ENCODE measurements at regions not wholly inside any gene's neighbourhood (a gene's known extent, or its start where the extent isn't known, plus 50 kb on each side); places are given as distances from the start of the nearest gene placed in this dataset.

DNA sequence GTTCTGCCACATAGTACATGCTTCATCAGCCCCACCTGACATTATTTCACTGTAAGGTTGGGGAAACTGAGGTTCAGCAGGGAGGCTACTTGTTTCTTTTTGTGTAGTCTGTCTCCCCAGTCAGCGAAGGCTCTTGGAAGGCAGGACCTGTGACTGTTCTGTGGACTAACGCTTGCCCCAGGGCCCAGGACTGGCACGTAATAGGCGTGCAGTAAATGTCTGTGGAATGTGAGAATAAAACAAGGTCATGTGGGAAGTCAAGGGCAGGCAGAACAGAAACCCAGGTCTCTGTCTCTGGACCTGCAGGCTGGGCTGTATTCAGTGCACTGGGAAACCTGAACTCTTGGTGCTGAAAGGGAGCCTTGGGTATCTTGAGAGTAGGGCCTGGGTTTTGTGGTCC lies 168.7 kb downstream of the RPS24 start:
- TF ChIP-seq, protein P1, sequence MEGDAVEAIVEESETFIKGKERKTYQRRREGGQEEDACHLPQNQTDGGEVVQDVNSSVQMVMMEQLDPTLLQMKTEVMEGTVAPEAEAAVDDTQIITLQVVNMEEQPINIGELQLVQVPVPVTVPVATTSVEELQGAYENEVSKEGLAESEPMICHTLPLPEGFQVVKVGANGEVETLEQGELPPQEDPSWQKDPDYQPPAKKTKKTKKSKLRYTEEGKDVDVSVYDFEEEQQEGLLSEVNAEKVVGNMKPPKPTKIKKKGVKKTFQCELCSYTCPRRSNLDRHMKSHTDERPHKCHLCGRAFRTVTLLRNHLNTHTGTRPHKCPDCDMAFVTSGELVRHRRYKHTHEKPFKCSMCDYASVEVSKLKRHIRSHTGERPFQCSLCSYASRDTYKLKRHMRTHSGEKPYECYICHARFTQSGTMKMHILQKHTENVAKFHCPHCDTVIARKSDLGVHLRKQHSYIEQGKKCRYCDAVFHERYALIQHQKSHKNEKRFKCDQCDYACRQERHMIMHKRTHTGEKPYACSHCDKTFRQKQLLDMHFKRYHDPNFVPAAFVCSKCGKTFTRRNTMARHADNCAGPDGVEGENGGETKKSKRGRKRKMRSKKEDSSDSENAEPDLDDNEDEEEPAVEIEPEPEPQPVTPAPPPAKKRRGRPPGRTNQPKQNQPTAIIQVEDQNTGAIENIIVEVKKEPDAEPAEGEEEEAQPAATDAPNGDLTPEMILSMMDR (conservative IDR thresholded peaks at IDR 0.05; ENCODE audit: low read depth, low read length): no peak
- TF ChIP-seq EZH2 (IDR thresholded peaks at IDR 0.05; ENCODE audit: low read length, unreplicated experiment) (no peak), EZH2phosphoT487 (IDR thresholded peaks at IDR 0.05; ENCODE audit: borderline replicate concordance, low read length) (no peak)

Measured in PC-3 (cell line).